AG10803 (cell line): ENCODE measurements at regions not wholly inside any gene's neighbourhood (a gene's known extent, or its start where the extent isn't known, plus 50 kb on each side); places are given as distances from the start of the nearest gene placed in this dataset.
"Not testable (repeated sequence)": the region's sequence is repeated elsewhere in the genome, so short reads cannot be mapped to it uniquely, and the experiment has no call there.

Source experiments
- DNase-seq: peaks from one replicate; pipeline ENCODE4 v3.0.0; 2010; ENCODE audit warnings: low read depth
- H3K4me3 ChIP-seq: 2 replicates; pipeline ENCODE4 v1.5.1; 2011; ENCODE audit warnings: mild to moderate bottlenecking, low read length, control low read depth
- CTCF ChIP-seq: conservative IDR thresholded peaks from 2 replicates; pipeline ENCODE4 v1.5.1; 2011; ENCODE audit warnings: mild to moderate bottlenecking, low read length, control low read depth, inconsistent platforms

- DNase-seq = peak; percentile 67
- no peak for TF ChIP-seq CTCF
These were observed 57.5 kb upstream of the TRA2B start for GRCh38 chr3:185995352-185995751.

GRCh38 chr3:185992831-185993374 is 55.1 kb upstream of the TRA2B start:
- no peak for TF ChIP-seq CTCF
- H3K4me3 ChIP-seq = peak overlapping the region; percentile 26
- peak; percentile 65 for DNase-seq

More at GRCh38 chr3:185995352-185995751, 57.5 kb upstream of the TRA2B start:
- H3K4me3 ChIP-seq = no peak overlapping the region

- not testable (repeated sequence) for DNase-seq, H3K4me3 ChIP-seq
These were observed 53.2 kb upstream of the TRA2B start for GRCh38 chr3:185990995-185991394.

- TF ChIP-seq CTCF = no peak
- H3K4me3 ChIP-seq = no peak overlapping the region
- no peak for DNase-seq
These were observed 51.7 kb upstream of the TRA2B start for GRCh38 chr3:185989511-185989910.

GRCh38 chr3:185988816-185989175 is 51.0 kb upstream of the TRA2B start:
- DNase-seq = no peak
- no peak for TF ChIP-seq CTCF

GRCh38 chr3:185988080-185988815 is 50.4 kb upstream of the TRA2B start:
- DNase-seq = no peak
- H3K4me3 ChIP-seq = no peak overlapping the region
- no peak for TF ChIP-seq CTCF

More at GRCh38 chr3:185988816-185989175, 51.0 kb upstream of the TRA2B start:
- H3K4me3 ChIP-seq = no peak overlapping the region
